Natural killer cell (primary cell): ENCODE measurements at regions not wholly inside any gene's neighbourhood (a gene's known extent, or its start where the extent isn't known, plus 50 kb on each side); places are given as distances from the start of the nearest gene placed in this dataset.
"Not testable (repeated sequence)": the region's sequence is repeated elsewhere in the genome, so short reads cannot be mapped to it uniquely, and the experiment has no call there.

Experiments
- ATAC-seq, 3 donors: fragments of 150-1000 bp in 2 of 3; fragments of 200-7000 bp in 1 of 3; cut with Tn5 transposase; 1 replicate in 1 of 3; 2 replicates in 2 of 3; pipeline ENCODE4 v1.10.0; 2021; ENCODE audit warnings: mild to moderate bottlenecking in 2 of 3, moderate library complexity in 2 of 3
- DNase-seq, 2 donors: peaks; one replicate each; pipeline versions ENCODE4 v3.0.0 to v3.0.0-alpha.2; 2013 to 2021; ENCODE audit warnings: mixed read lengths in 1 of 2
- H3K27ac ChIP-seq: one replicate; pipeline ENCODE4 v1.5.1; 2013; ENCODE audit warnings: mild to moderate bottlenecking, low read length
- H3K27me3 ChIP-seq: one replicate; pipeline ENCODE4 v1.6.1; 2013; ENCODE audit warnings: low read length; ENCODE audit not compliant: control insufficient read depth, insufficient read depth
- H3K36me3 ChIP-seq: one replicate; pipeline ENCODE4 v1.6.1; 2013; ENCODE audit warnings: low read length; ENCODE audit not compliant: control insufficient read depth, insufficient read depth
- H3K4me1 ChIP-seq: one replicate; pipeline ENCODE4 v1.6.1; 2013; ENCODE audit warnings: low read length; ENCODE audit not compliant: control insufficient read depth, insufficient read depth
- H3K4me3 ChIP-seq: one replicate; pipeline ENCODE4 v1.5.1; 2013; ENCODE audit warnings: low read length
- H3K9me3 ChIP-seq: one replicate; pipeline ENCODE4 v1.6.1; 2013; ENCODE audit warnings: low read length; ENCODE audit not compliant: control insufficient read depth, insufficient read depth
- H3K27ac Mint-ChIP-seq, 2 donors: one replicate each; pipeline ENCODE4 v1.8.0; 2022; ENCODE audit warnings: mild to moderate bottlenecking in 2 of 2, mixed read lengths in 2 of 2, moderate library complexity in 1 of 2
- H3K27me3 Mint-ChIP-seq, 2 donors: one replicate each; pipeline ENCODE4 v1.8.0; 2022; ENCODE audit warnings: low read depth in 2 of 2, mixed read lengths in 2 of 2
- H3K36me3 Mint-ChIP-seq: one replicate; pipeline ENCODE4 v1.8.0; 2022; ENCODE audit warnings: mixed read lengths
- H3K4me1 Mint-ChIP-seq, 2 donors: one replicate each; pipeline ENCODE4 v1.8.0; 2022; ENCODE audit warnings: mixed read lengths in 2 of 2
- H3K4me3 Mint-ChIP-seq: one replicate; pipeline ENCODE4 v1.8.0; 2022; ENCODE audit warnings: mild to moderate bottlenecking, moderate library complexity, mixed read lengths
- H3K9me3 Mint-ChIP-seq, 2 donors: one replicate each; pipeline ENCODE4 v1.8.0; 2022; ENCODE audit warnings: mixed read lengths in 2 of 2
- WGBS: methylation state at CpG from one replicate; pipeline ENCODE4 v1.1.7; 2013; ENCODE audit warnings: missing lambda C conversion rate; ENCODE audit not compliant: insufficient coverage; 5-methylcytosine and 5-hydroxymethylcytosine counted together
- intact Hi-C: fragments of 100-400 bp; cut with micrococcal nuclease; formaldehyde crosslinking; loops from one replicate; pipeline ENCODE4 v1.14.2; 2022

DNA sequence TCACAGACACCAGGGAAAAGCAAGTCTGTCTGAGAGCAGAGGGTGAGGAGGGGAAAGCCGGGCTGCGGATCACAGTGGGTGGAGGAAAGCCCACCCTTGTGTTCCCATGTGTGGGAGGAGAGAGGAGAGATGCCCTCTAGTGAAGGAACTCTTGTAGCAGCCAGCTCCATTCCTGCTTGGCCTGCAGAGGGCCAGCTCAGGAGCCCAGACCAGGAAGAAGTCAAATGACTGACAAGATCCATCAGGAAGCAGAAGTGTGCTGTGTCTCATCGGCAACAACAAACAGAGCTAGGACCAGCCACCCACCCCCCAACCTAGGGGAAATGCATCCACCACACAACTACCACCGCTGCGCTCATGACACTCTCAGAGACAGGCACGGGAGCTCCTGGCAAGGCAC, 1548.3 kb downstream of the RPIA start:
- H3K27me3 Mint-ChIP-seq, H3K9me3 Mint-ChIP-seq, H3K4me1 ChIP-seq, intact Hi-C loops, H3K4me3 ChIP-seq, H3K36me3 Mint-ChIP-seq, H3K9me3 ChIP-seq, DNase-seq, H3K27ac Mint-ChIP-seq, H3K27ac ChIP-seq, H3K4me1 Mint-ChIP-seq, ATAC-seq, H3K4me3 Mint-ChIP-seq, H3K36me3 ChIP-seq, H3K27me3 ChIP-seq: not testable (repeated sequence)
- 75% methylated on average over 3 of the region's 6 CpGs for WGBS

GRCh38 chr2:90244902-90245765, 1553.7 kb downstream of the RPIA start:
- H3K36me3 ChIP-seq, ATAC-seq, H3K27ac Mint-ChIP-seq, DNase-seq, H3K27me3 Mint-ChIP-seq, H3K9me3 Mint-ChIP-seq, H3K4me1 Mint-ChIP-seq, H3K9me3 ChIP-seq, H3K27me3 ChIP-seq, intact Hi-C loops, H3K4me3 ChIP-seq, H3K27ac ChIP-seq, H3K4me3 Mint-ChIP-seq, H3K36me3 Mint-ChIP-seq, H3K4me1 ChIP-seq: not testable (repeated sequence)
- WGBS = 91% methylated on average over 66 of the region's 94 CpGs

DNA sequence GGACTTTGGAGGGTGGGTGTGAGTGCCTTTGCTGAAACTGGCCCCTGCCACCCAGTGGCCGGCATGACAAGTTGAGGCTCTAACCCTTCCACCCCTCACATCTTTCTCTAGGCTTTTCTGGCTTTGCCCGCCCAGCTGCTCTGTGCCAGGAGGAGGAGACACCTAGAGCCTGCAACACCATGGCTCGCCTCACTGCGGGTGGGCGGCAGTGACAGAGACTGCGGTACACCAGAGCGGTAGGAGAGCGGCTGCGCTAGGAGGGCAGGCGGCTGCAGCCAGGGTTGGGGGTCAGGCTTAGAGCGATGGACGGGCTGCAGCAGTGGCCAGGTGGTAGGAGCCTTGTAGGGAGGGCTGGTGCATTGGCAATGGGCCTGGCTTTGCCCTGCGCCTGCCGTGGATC, 1556.9 kb downstream of the RPIA start:
- H3K27me3 ChIP-seq, H3K4me3 Mint-ChIP-seq, H3K27ac Mint-ChIP-seq, H3K9me3 ChIP-seq, H3K27me3 Mint-ChIP-seq, ATAC-seq, H3K9me3 Mint-ChIP-seq, H3K4me1 Mint-ChIP-seq, H3K4me1 ChIP-seq, H3K36me3 Mint-ChIP-seq, intact Hi-C loops, H3K4me3 ChIP-seq, H3K36me3 ChIP-seq, DNase-seq, H3K27ac ChIP-seq: not testable (repeated sequence)
- WGBS = 98% methylated on average over 4 of the region's 14 CpGs

DNA sequence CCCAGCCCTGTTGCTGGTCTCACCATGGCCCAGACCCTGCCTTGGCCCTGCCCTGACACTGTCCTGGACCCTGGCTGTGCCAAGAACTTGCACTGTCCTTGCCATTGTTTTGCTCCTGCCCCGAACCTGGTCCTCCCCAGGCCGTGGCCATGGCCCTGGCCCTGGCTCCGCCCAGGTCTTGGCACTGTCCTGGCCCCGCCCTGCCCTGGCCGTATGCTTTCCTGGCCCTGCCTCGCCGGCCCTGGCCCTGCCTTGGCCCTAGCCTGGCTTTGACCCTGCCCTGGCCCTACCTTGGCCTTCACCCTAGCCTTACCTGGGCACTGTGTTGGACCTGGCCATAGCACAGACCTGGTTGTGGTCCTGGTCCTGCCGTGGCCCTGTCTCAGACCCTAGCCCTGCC, 1558.9 kb downstream of the RPIA start:
- H3K27me3 ChIP-seq, H3K4me1 ChIP-seq, H3K4me3 Mint-ChIP-seq, ATAC-seq, H3K4me3 ChIP-seq, H3K9me3 Mint-ChIP-seq, H3K36me3 ChIP-seq, H3K36me3 Mint-ChIP-seq, DNase-seq, H3K27ac ChIP-seq, H3K27ac Mint-ChIP-seq, H3K27me3 Mint-ChIP-seq, H3K4me1 Mint-ChIP-seq, H3K9me3 ChIP-seq, intact Hi-C loops: not testable (repeated sequence)
- 80% methylated on average over 8 of the region's 8 CpGs for WGBS

GRCh38 chr2:90251576-90251975, 1560.1 kb downstream of the RPIA start:
- DNase-seq, H3K27ac Mint-ChIP-seq, ATAC-seq, H3K4me3 Mint-ChIP-seq, H3K36me3 Mint-ChIP-seq, H3K4me3 ChIP-seq, H3K9me3 ChIP-seq, H3K27ac ChIP-seq, H3K4me1 ChIP-seq, intact Hi-C loops, H3K4me1 Mint-ChIP-seq, H3K36me3 ChIP-seq, H3K27me3 Mint-ChIP-seq, H3K27me3 ChIP-seq, H3K9me3 Mint-ChIP-seq: not testable (repeated sequence)
- WGBS = 94% methylated on average over 2 of the region's 2 CpGs

DNA sequence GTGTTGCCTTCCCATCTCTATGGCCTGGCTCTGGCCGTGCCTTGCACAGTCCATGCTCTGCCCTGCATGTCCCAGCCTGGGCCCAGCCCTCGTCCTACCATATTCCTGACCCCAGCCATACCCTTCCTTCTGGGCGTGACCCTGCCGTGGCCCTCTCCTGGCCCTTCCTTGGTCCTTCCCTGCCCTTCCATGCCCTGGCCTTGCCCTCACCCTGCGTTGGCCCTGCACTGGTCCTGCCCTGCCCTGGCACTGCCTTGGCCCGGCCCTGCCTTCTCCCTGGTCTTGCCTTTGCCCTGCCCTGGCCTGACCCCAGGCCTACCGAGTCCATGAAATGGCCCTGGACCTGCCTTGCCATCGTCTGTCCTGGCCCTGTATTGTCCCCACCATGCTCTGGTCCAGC, 1561.8 kb downstream of the RPIA start:
- DNase-seq, H3K27ac Mint-ChIP-seq: not testable (repeated sequence)
- WGBS = 86% methylated on average over 8 of the region's 8 CpGs

GRCh38 chr2:90266888-90267287, 1575.4 kb downstream of the RPIA start:
- H3K4me3 Mint-ChIP-seq, H3K9me3 Mint-ChIP-seq, H3K36me3 ChIP-seq, H3K27me3 ChIP-seq, H3K4me1 Mint-ChIP-seq, H3K4me3 ChIP-seq, H3K27ac Mint-ChIP-seq, DNase-seq, H3K27ac ChIP-seq, ATAC-seq, H3K9me3 ChIP-seq, intact Hi-C loops, H3K27me3 Mint-ChIP-seq, H3K4me1 ChIP-seq, H3K36me3 Mint-ChIP-seq: not testable (repeated sequence)
- 100% methylated on average over 1 of the region's 1 CpG for WGBS

More for the DNA sequence above, 1561.8 kb downstream of the RPIA start:
- H3K9me3 ChIP-seq, H3K4me3 ChIP-seq, H3K4me1 Mint-ChIP-seq, H3K36me3 ChIP-seq, H3K27me3 ChIP-seq, H3K27me3 Mint-ChIP-seq, H3K36me3 Mint-ChIP-seq, ATAC-seq, H3K4me1 ChIP-seq, H3K4me3 Mint-ChIP-seq, H3K27ac ChIP-seq, intact Hi-C loops: not testable (repeated sequence)
- H3K9me3 Mint-ChIP-seq = peaks cover 20 to 25% of the 10 kb centered on the region in 2 donors

DNA sequence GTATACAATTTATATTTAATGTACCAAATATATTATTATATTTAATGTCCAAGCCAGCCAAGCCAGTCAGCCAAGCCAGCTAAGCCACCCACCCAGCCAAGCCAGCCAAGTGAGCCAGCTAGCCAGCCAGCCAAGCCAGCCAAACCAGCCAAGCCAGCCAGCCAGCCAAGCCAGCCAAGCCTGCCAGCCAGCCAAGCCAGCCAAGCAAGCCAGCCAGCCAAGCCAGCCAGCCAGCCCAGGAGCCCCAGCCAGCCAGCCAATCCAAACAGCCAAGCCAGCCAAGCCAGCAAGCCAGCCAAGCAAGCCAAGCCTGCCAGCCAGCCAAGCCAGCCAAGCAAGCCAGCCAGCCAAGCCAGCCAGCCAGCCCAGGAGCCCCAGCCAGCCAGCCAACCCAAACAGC, 1596.3 kb downstream of the RPIA start:
- H3K4me3 Mint-ChIP-seq, H3K27me3 Mint-ChIP-seq, H3K27me3 ChIP-seq, intact Hi-C loops, H3K36me3 ChIP-seq, H3K27ac Mint-ChIP-seq, H3K4me3 ChIP-seq, ATAC-seq, H3K9me3 Mint-ChIP-seq, H3K36me3 Mint-ChIP-seq, DNase-seq, H3K4me1 ChIP-seq, H3K9me3 ChIP-seq, H3K27ac ChIP-seq, H3K4me1 Mint-ChIP-seq: not testable (repeated sequence)
